ENCODE measurements at regions not wholly inside any gene's neighbourhood (a gene's known extent, or its start where the extent isn't known, plus 50 kb on each side); places are given as distances from the start of the nearest gene placed in this dataset.

- TF ChIP-seq REST (IDR thresholded peaks at IDR 0.05; ENCODE audit: insufficient read depth in 1 of 2, low read depth in 2 of 2, low read length in 2 of 2) (no peak), TAF1 (IDR thresholded peaks at IDR 0.05; ENCODE audit: borderline replicate concordance, insufficient read depth, low read length) (no peak), POLR2AphosphoS5 (IDR thresholded peaks at IDR 0.05; ENCODE audit: low read depth, low read length) (no peak), FOXP2 (optimal IDR thresholded peaks at IDR 0.05; ENCODE audit: borderline replicate concordance, extremely low read depth, extremely low read length, insufficient read depth) (no peak), SIN3A (IDR thresholded peaks at IDR 0.05; ENCODE audit: borderline replicate concordance, insufficient read depth, low read length) (no peak)
Measured at GRCh38 chr1:209430821-209431259, 152.7 kb upstream of the CAMK1G start.

DNA sequence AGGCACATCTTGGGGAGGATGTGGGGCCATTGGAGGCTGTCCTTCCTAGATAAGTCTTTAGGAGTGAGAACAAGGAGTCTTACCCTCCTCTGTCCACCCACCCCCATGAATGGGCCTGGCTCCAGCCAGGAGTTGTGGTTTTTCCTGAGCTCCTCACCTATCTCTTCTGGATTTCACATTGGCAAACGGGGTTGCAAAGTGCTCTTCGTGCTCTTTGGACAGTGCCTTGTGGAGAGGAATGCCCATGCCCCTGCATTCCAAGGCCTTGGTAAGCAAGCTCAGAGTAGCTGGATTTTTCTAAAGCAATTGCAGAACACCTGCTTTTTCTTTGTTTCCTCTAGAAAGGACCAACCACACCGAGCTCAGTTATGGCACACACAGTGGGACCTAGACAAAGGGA lies 152.1 kb upstream of the CAMK1G start:
- TF ChIP-seq TAF1 (IDR thresholded peaks at IDR 0.05; ENCODE audit: borderline replicate concordance, insufficient read depth, low read length) (no peak), FOXP2 (optimal IDR thresholded peaks at IDR 0.05; ENCODE audit: borderline replicate concordance, extremely low read depth, extremely low read length, insufficient read depth) (no peak), REST (IDR thresholded peaks at IDR 0.05; ENCODE audit: insufficient read depth in 1 of 2, low read depth in 2 of 2, low read length in 2 of 2) (no peak), POLR2AphosphoS5 (IDR thresholded peaks at IDR 0.05; ENCODE audit: low read depth, low read length) (no peak), SIN3A (IDR thresholded peaks at IDR 0.05; ENCODE audit: borderline replicate concordance, insufficient read depth, low read length) (no peak)

DNA sequence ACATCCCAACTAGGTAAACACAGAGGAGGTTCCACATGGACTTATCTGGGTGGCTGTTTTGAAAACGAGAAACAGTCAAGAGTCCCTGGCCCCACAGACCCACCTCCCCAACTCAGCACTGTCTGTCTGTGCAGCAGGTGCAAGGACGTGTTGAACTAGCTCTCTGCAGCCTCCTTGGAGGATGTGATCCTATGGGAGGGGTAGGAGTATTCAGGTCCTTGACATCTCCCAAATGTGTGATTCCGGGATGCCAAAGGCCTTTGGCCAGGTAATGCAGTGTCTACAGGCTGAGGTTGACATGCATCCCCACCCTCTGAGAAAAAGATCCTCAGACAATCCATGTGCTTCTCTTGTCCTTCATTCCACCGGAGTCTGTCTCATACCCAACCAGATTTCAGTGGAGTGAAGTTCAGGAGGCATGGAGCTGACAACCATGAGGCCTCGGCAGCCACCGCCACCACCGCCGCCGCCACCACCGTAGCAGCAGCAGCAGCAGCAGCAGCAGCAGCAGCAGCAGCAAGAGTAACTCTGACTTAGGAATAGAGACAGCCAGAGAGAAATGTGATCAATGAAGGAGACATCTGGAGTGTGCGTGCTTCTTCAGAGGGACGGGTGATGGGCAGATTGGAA lies 151.6 kb upstream of the CAMK1G start:
- TF ChIP-seq TAF1 (IDR thresholded peaks at IDR 0.05; ENCODE audit: borderline replicate concordance, insufficient read depth, low read length) (no peak), SIN3A (IDR thresholded peaks at IDR 0.05; ENCODE audit: borderline replicate concordance, insufficient read depth, low read length) (no peak), POLR2AphosphoS5 (IDR thresholded peaks at IDR 0.05; ENCODE audit: low read depth, low read length) (no peak), REST (IDR thresholded peaks at IDR 0.05; ENCODE audit: insufficient read depth in 1 of 2, low read depth in 2 of 2, low read length in 2 of 2) (no peak), FOXP2 (optimal IDR thresholded peaks at IDR 0.05; ENCODE audit: borderline replicate concordance, extremely low read depth, extremely low read length, insufficient read depth) (no peak)

GRCh38 chr1:209432443-209432825 lies 151.1 kb upstream of the CAMK1G start:
- no peak for TF ChIP-seq TAF1 (IDR thresholded peaks at IDR 0.05; ENCODE audit: borderline replicate concordance, insufficient read depth, low read length)
- TF ChIP-seq POLR2AphosphoS5 (IDR thresholded peaks at IDR 0.05; ENCODE audit: low read depth, low read length): no peak
- TF ChIP-seq REST (IDR thresholded peaks at IDR 0.05; ENCODE audit: insufficient read depth in 1 of 2, low read depth in 2 of 2, low read length in 2 of 2): no peak
- TF ChIP-seq FOXP2 (optimal IDR thresholded peaks at IDR 0.05; ENCODE audit: borderline replicate concordance, extremely low read depth, extremely low read length, insufficient read depth): no peak
- TF ChIP-seq SIN3A (IDR thresholded peaks at IDR 0.05; ENCODE audit: borderline replicate concordance, insufficient read depth, low read length): no peak

Data from PFSK-1 (cell line).